GM23338 (cell line): ENCODE measurements at regions not wholly inside any gene's neighbourhood (a gene's known extent, or its start where the extent isn't known, plus 50 kb on each side); places are given as distances from the start of the nearest gene placed in this dataset.

Experiments used
- ATAC-seq: fragments of 200-7000 bp; cut with Tn5 transposase; 3 replicates; pipeline ENCODE4 v1.9.1; 2020
- DNase-seq: peaks from one replicate; pipeline ENCODE4 v3.0.0-alpha.2; 2015; ENCODE audit warnings: low spot score
- H2AFZ ChIP-seq: fragments of 200-600 bp; sonication (generic); 2 replicates; pipeline ENCODE4 v1.8.0; 2016; ENCODE audit warnings: antibody characterized with exemption, mild to moderate bottlenecking, moderate library complexity
- H3F3A ChIP-seq: fragments of 200-600 bp; sonication (generic); replicated peaks from 2 replicates; pipeline ENCODE4 v1.8.0; 2017; ENCODE audit warnings: antibody characterized with exemption, mixed run types, low read depth
- H3K27ac ChIP-seq: fragments of 200-600 bp; sonication (generic); 2 replicates; pipeline ENCODE4 v1.6.1; 2016; ENCODE audit warnings: low read depth
- H3K27me3 ChIP-seq: fragments of 200-600 bp; sonication (generic); 2 replicates; pipeline ENCODE4 v1.8.0; 2016; ENCODE audit warnings: mild to moderate bottlenecking, mixed run types, moderate library complexity; ENCODE audit not compliant: insufficient read depth
- H3K36me3 ChIP-seq: fragments of 200-600 bp; sonication (generic); 2 replicates; pipeline ENCODE4 v1.8.0; 2016; ENCODE audit warnings: mild to moderate bottlenecking; ENCODE audit not compliant: insufficient read depth
- H3K4me1 ChIP-seq: fragments of 200-600 bp; sonication (generic); 2 replicates; pipeline ENCODE4 v1.8.0; 2016; ENCODE audit warnings: mild to moderate bottlenecking, moderate library complexity; ENCODE audit not compliant: insufficient read depth
- H3K4me2 ChIP-seq: fragments of 200-600 bp; sonication (generic); 2 replicates; pipeline ENCODE4 v1.7.1; 2017; ENCODE audit warnings: mixed run types
- H3K4me3 ChIP-seq: fragments of 200-600 bp; sonication (generic); 2 replicates; pipeline ENCODE4 v1.6.1; 2016; ENCODE audit warnings: mixed run types
- H3K79me2 ChIP-seq: fragments of 200-600 bp; sonication (generic); replicated peaks from 2 replicates; pipeline ENCODE4 v1.8.0; 2017; ENCODE audit warnings: mild to moderate bottlenecking; ENCODE audit not compliant: insufficient read depth
- H3K9me2 ChIP-seq: fragments of 200-600 bp; sonication (generic); 2 replicates; pipeline ENCODE4 v1.8.0; 2017; ENCODE audit not compliant: insufficient read depth
- H4K20me1 ChIP-seq: fragments of 200-600 bp; sonication (generic); replicated peaks from 2 replicates; pipeline ENCODE4 v1.8.0; 2017; ENCODE audit warnings: mild to moderate bottlenecking; ENCODE audit not compliant: insufficient read depth
- H3K27ac Mint-ChIP-seq: 2 replicates; pipeline ENCODE4 v1.8.0; 2020; ENCODE audit warnings: inconsistent platforms, mild to moderate bottlenecking, moderate library complexity, mixed read lengths
- H3K27me3 Mint-ChIP-seq: 3 replicates; pipeline ENCODE4 v1.8.0; 2022; ENCODE audit warnings: low read depth, mild to moderate bottlenecking, moderate library complexity, mixed read lengths, inconsistent platforms; ENCODE audit not compliant: insufficient read depth, poor library complexity
- H3K36me3 Mint-ChIP-seq: 3 replicates; pipeline ENCODE4 v1.8.0; 2021; ENCODE audit warnings: low read depth, mild to moderate bottlenecking, inconsistent platforms, moderate library complexity, mixed read lengths
- H3K4me1 Mint-ChIP-seq: 3 replicates; pipeline ENCODE4 v1.8.0; 2020; ENCODE audit warnings: mild to moderate bottlenecking, inconsistent platforms, mixed read lengths
- H3K4me3 Mint-ChIP-seq: 3 replicates; pipeline ENCODE4 v1.8.0; 2021; ENCODE audit warnings: moderate library complexity, mild to moderate bottlenecking, inconsistent platforms, mixed read lengths
- H3K9me3 Mint-ChIP-seq: 3 replicates; pipeline ENCODE4 v1.8.0; 2020; ENCODE audit warnings: moderate library complexity, mild to moderate bottlenecking, inconsistent platforms, mixed read lengths
- CTCF ChIP-seq, 2 experiments: fragments of 200-600 bp in 1 of 2; sonication (generic) in 1 of 2; conservative IDR thresholded peaks; 2 replicates each; pipeline versions ENCODE4 v1.5.1 to v1.6.1; 2016 to 2017; ENCODE audit warnings: antibody characterized with exemption in 2 of 2, low read depth in 2 of 2, mild to moderate bottlenecking in 2 of 2, moderate library complexity in 1 of 2
- ETS1 ChIP-seq: IDR thresholded peaks from 2 replicates; pipeline ENCODE4 v1.6.1; 2016; ENCODE audit warnings: antibody characterized with exemption
- EZH2 ChIP-seq: fragments of 200-600 bp; sonication (generic); IDR thresholded peaks from one replicate; pipeline ENCODE4 v1.8.0; 2017; ENCODE audit warnings: antibody characterized with exemption, mild to moderate bottlenecking, low read depth; ENCODE audit not compliant: unreplicated experiment
- EZH2phosphoT487 ChIP-seq: fragments of 200-600 bp; sonication (generic); IDR thresholded peaks from one replicate; pipeline ENCODE4 v1.8.1; 2018; ENCODE audit warnings: antibody characterized with exemption; ENCODE audit not compliant: unreplicated experiment
- POLR2AphosphoS5 ChIP-seq: IDR thresholded peaks from 2 replicates; pipeline ENCODE4 v1.6.1; 2016; ENCODE audit warnings: antibody characterized with exemption, low read depth
- ZNF114 ChIP-seq: fragments of 250-450 bp; sonication (Bioruptor Pico); IDR thresholded peaks from 2 replicates; pipeline ENCODE4 v1.5.0; 2020; ENCODE audit warnings: mild to moderate bottlenecking, moderate library complexity
- ZNF462 ChIP-seq: fragments of 250-450 bp; sonication (Bioruptor Pico); IDR thresholded peaks from 2 replicates; pipeline ENCODE4 v1.5.0; 2020; ENCODE audit warnings: mild to moderate bottlenecking, moderate library complexity

GRCh38 chr5:57094753-57095683, 78.8 kb upstream of the GPBP1 start:
- peaks cover 11% of the 10 kb centered on the region for H3K36me3 Mint-ChIP-seq
- no peaks in the 10 kb centered on the region for H3K36me3 ChIP-seq
- DNase-seq = peak; percentile 82
- ATAC-seq = peak; percentile 72
- H3K4me2 ChIP-seq = no peak overlapping the region
- no peaks in the 10 kb centered on the region for H4K20me1 ChIP-seq
- H3K27me3 Mint-ChIP-seq = peaks cover 4% of the 10 kb centered on the region
- TF ChIP-seq ZNF114 (CRISPR knock-in tag) (no peak), CTCF (conservative IDR thresholded peaks at IDR 0.05; ENCODE audit: low read depth in 2 of 2) (peak; percentile 69 to 85)
- no peaks in the 10 kb centered on the region for H3K9me2 ChIP-seq
- no peak overlapping the region for H3K27ac Mint-ChIP-seq
- no peak overlapping the region; the same call in 2 of the 3 replicates for H3K4me3 Mint-ChIP-seq
- no peaks in the 10 kb centered on the region for H3F3A ChIP-seq
- no peak overlapping the region for H3K27ac ChIP-seq
- no peaks in the 10 kb centered on the region for H3K4me1 ChIP-seq
- H2AFZ ChIP-seq = peak overlapping the region; percentile 86
- H3K27me3 ChIP-seq = no peaks in the 10 kb centered on the region
- H3K79me2 ChIP-seq = no peaks in the 10 kb centered on the region
- peaks cover 23% of the 10 kb centered on the region for H3K9me3 Mint-ChIP-seq
- no peak overlapping the region for H3K4me3 ChIP-seq
- peaks cover 3% of the 10 kb centered on the region for H3K4me1 Mint-ChIP-seq

- no peaks in the 10 kb centered on the region for H3F3A ChIP-seq
- H4K20me1 ChIP-seq = no peaks in the 10 kb centered on the region
- Mint-ChIP-seq H3K9me3 (peaks cover 23% of the 10 kb centered on the region), H3K36me3 (peaks cover 11% of the 10 kb centered on the region), H3K27me3 (peaks cover 4% of the 10 kb centered on the region), H3K4me3 (no peak overlapping the region), H3K4me1 (peaks cover 3% of the 10 kb centered on the region), H3K27ac (no peak overlapping the region)
- no peak for ATAC-seq
- no peak overlapping the region for H3K27ac ChIP-seq
- H3K4me2 ChIP-seq = no peak overlapping the region
- no peak overlapping the region for H2AFZ ChIP-seq
- no peaks in the 10 kb centered on the region for H3K36me3 ChIP-seq
- no peak for TF ChIP-seq ETS1
- TF ChIP-seq EZH2phosphoT487 = no peak
- TF ChIP-seq ZNF114 (CRISPR knock-in tag) = no peak
- no peak for TF ChIP-seq EZH2
- TF ChIP-seq POLR2AphosphoS5 = no peak
- TF ChIP-seq ZNF462 = no peak
- no peaks in the 10 kb centered on the region for H3K9me2 ChIP-seq
- H3K4me3 ChIP-seq = no peak overlapping the region
- no peaks in the 10 kb centered on the region for H3K27me3 ChIP-seq
- no peaks in the 10 kb centered on the region for H3K4me1 ChIP-seq
- no peak for DNase-seq
- H3K79me2 ChIP-seq = no peaks in the 10 kb centered on the region
These were observed 76.3 kb upstream of the GPBP1 start for GRCh38 chr5:57097526-57097925.
